ENCODE measurements at regions not wholly inside any gene's neighbourhood (a gene's known extent, or its start where the extent isn't known, plus 50 kb on each side); places are given as distances from the start of the nearest gene placed in this dataset.

GRCh38 chr6:77040568-77041195, 422.6 kb downstream of the HTR1B start:
- Histone ChIP-seq H3K27me3 (ENCODE audit: control insufficient read depth, insufficient read depth, low read length) (no peaks in the 10 kb centered on the region), H3K27ac (ENCODE audit: low read length) (no peak overlapping the region; the same call in 1 of the 2 replicates), H3K4me3 (ENCODE audit: low read depth in 2 of 2, low read length in 2 of 2) (no peak overlapping the region), H3K36me3 (ENCODE audit: control insufficient read depth, insufficient read depth, low read length) (no peaks in the 10 kb centered on the region), H3K4me1 (ENCODE audit: control insufficient read depth, insufficient read depth, low read length) (no peaks in the 10 kb centered on the region), H3K9me3 (ENCODE audit: control insufficient read depth, insufficient read depth, low read depth, low read length) (no peaks in the 10 kb centered on the region; the same call in 1 of the 2 replicates)
- CTCF ChIA-PET: no interaction called here
- POLR2A ChIA-PET: no interaction called here
- in situ Hi-C loops (cut with HindIII; ENCODE audit: low pct_unique_long_range_greater_than_20kb, low sequenced_read_pairs) (no loop called here), intact Hi-C loops (cut with micrococcal nuclease; ENCODE audit: unreplicated experiment) (no loop called here)
- TF ChIP-seq CTCF (IDR thresholded peaks at IDR 0.05): no peak
- TF ChIP-seq SIN3A (IDR thresholded peaks at IDR 0.05; ENCODE audit: borderline replicate concordance, insufficient read depth, low read depth, low read length): no peak
- TF ChIP-seq POLR2AphosphoS5 (IDR thresholded peaks at IDR 0.05; ENCODE audit: low read depth, low read length): no peak
- no peak for TF ChIP-seq TCF7L2 (IDR thresholded peaks at IDR 0.05; ENCODE audit: low read depth, low read length)
- TF ChIP-seq REST (IDR thresholded peaks at IDR 0.05; ENCODE audit: insufficient read depth in 1 of 2, low read depth in 2 of 2, low read length in 1 of 2): no peak
- ATAC-seq (no peak), DNase-seq (ENCODE audit: low read depth, low spot score) (no peak)
- no TSS peak for BruUV-seq (replicated peaks)

GRCh38 chr6:77038807-77039206, 424.5 kb downstream of the HTR1B start:
- POLR2A ChIA-PET: no interaction called here
- H3K4me3 ChIP-seq (ENCODE audit: low read depth in 2 of 2, low read length in 2 of 2): no peak overlapping the region
- BruUV-seq (replicated peaks): no TSS peak
- H3K36me3 ChIP-seq (ENCODE audit: control insufficient read depth, insufficient read depth, low read length): no peaks in the 10 kb centered on the region
- no peak for ATAC-seq
- H3K27me3 ChIP-seq (ENCODE audit: control insufficient read depth, insufficient read depth, low read length): no peaks in the 10 kb centered on the region
- no peak for DNase-seq (ENCODE audit: low read depth, low spot score)
- in situ Hi-C loops (cut with HindIII; ENCODE audit: low pct_unique_long_range_greater_than_20kb, low sequenced_read_pairs) (no loop called here), intact Hi-C loops (cut with micrococcal nuclease; ENCODE audit: unreplicated experiment) (no loop called here)
- TF ChIP-seq CTCF (IDR thresholded peaks at IDR 0.05): no peak
- no peak overlapping the region for H3K27ac ChIP-seq (ENCODE audit: low read length)
- H3K4me1 ChIP-seq (ENCODE audit: control insufficient read depth, insufficient read depth, low read length): peaks cover 2% of the 10 kb centered on the region; the same call in 1 of the 2 replicates
- no peaks in the 10 kb centered on the region; the same call in 1 of the 2 replicates for H3K9me3 ChIP-seq (ENCODE audit: control insufficient read depth, insufficient read depth, low read depth, low read length)
- CTCF ChIA-PET: no interaction called here

All from Panc1 (cell line).